Endothelial cell of umbilical vein (primary cell): ENCODE measurements at regions not wholly inside any gene's neighbourhood (a gene's known extent, or its start where the extent isn't known, plus 50 kb on each side); places are given as distances from the start of the nearest gene placed in this dataset.

ENCODE experiments used
- BruUV-seq: library from RNA; stranded (reverse); fragments of 400-500 nt; replicated peaks from 2 replicates; lab custom pipeline; 2021; lab: Mats Ljungman, UMichigan
- CTCF ChIA-PET: fragments of 300-600, 350-600 bp; sonication (Branson Sonifier 250); formaldehyde crosslinking; loops from one replicate; lab custom pipeline; 2021; ENCODE audit warnings: antibody characterized with exemption, inconsistent platforms; lab: Charles Lee
- POLR2A ChIA-PET: fragments of 300-600, 350-600 bp; sonication (Branson Sonifier 250); formaldehyde crosslinking; loops from one replicate; lab custom pipeline; 2021; ENCODE audit warnings: antibody characterized with exemption, inconsistent platforms; lab: Charles Lee
- DNase-seq: peaks from one replicate; pipeline ENCODE4 v3.0.0-alpha.2; 2011; ENCODE audit warnings: low read depth, low spot score
- FAIRE-seq: peaks from 2 replicates; lab custom pipeline; 2011; peaks lifted over from hg19 to GRCh38; lab: Jason Lieb, UNC
- H2AFZ ChIP-seq: 2 replicates; pipeline ENCODE4 v1.6.0; 2012; ENCODE audit warnings: low read depth, low read length, control low read depth, inconsistent platforms
- H3K27ac ChIP-seq: 2 replicates; pipeline ENCODE4 v1.5.1; 2011; ENCODE audit warnings: low read depth, mild to moderate bottlenecking, control low read depth, low read length, moderate library complexity; ENCODE audit not compliant: insufficient read depth
- H3K27me3 ChIP-seq, 2 experiments: 2 replicates each; pipeline versions ENCODE4 v1.6.0 to v1.6.1; 2011; ENCODE audit warnings: low read length in 2 of 2, mixed read lengths in 1 of 2; ENCODE audit not compliant: control insufficient read depth in 2 of 2, insufficient read depth in 2 of 2
- H3K36me3 ChIP-seq, 2 experiments: 2 replicates in 1 of 2; 3 replicates in 1 of 2; pipeline ENCODE4 v1.5.1; 2011; ENCODE audit warnings: low read length in 2 of 2, mild to moderate bottlenecking in 1 of 2, moderate library complexity in 1 of 2; ENCODE audit not compliant: control insufficient read depth in 2 of 2, insufficient read depth in 2 of 2; ENCODE audit errors: extremely low read depth in 1 of 2
- H3K4me1 ChIP-seq: 3 replicates; pipeline ENCODE4 v1.5.1; 2011; ENCODE audit warnings: mild to moderate bottlenecking, low read length; ENCODE audit not compliant: control insufficient read depth, insufficient read depth; ENCODE audit errors: extremely low read depth
- H3K4me2 ChIP-seq: 2 replicates; pipeline ENCODE4 v1.6.1; 2011; ENCODE audit warnings: low read length, control low read depth, mixed read lengths; ENCODE audit not compliant: insufficient read depth
- H3K4me3 ChIP-seq, 3 experiments: fragments of 200-600 bp in 1 of 3; sonication (generic), shearing (Covaris generic) in 1 of 3; replicated peaks in 1 of 3; 2 replicates each; pipeline ENCODE4 v1.5.1; 2011 to 2016; ENCODE audit warnings: control low read depth in 3 of 3, low read length in 3 of 3, mild to moderate bottlenecking in 2 of 3, inconsistent platforms in 1 of 3, low read depth in 1 of 3, moderate library complexity in 1 of 3; ENCODE audit not compliant: insufficient read depth in 1 of 3
- H3K79me2 ChIP-seq: 2 replicates; pipeline ENCODE4 v1.6.0; 2012; ENCODE audit warnings: low read length, inconsistent platforms; ENCODE audit not compliant: control insufficient read depth, insufficient read depth
- H3K9ac ChIP-seq: replicated peaks from 2 replicates; pipeline ENCODE3; 2011; ENCODE audit warnings: low read length, control low read depth; ENCODE audit not compliant: insufficient read depth; ENCODE audit errors: extremely low read depth
- H3K9me1 ChIP-seq: replicated peaks from 3 replicates; pipeline ENCODE4 v1.6.0; 2011; ENCODE audit warnings: mild to moderate bottlenecking, low read length; ENCODE audit not compliant: control insufficient read depth, insufficient read depth; ENCODE audit errors: extremely low read depth
- H3K9me3 ChIP-seq: replicated peaks from 2 replicates; pipeline ENCODE4 v1.5.1; 2012; ENCODE audit warnings: low read length, inconsistent platforms; ENCODE audit not compliant: control insufficient read depth, insufficient read depth
- H4K20me1 ChIP-seq: replicated peaks from 2 replicates; pipeline ENCODE3; 2011; ENCODE audit warnings: mild to moderate bottlenecking, low read length; ENCODE audit not compliant: control insufficient read depth, insufficient read depth; ENCODE audit errors: extremely low read depth
- CTCF ChIP-seq, 2 donors: IDR thresholded peaks; 1 replicate in 1 of 2; 2 replicates in 1 of 2; pipeline ENCODE4 v1.5.1; 2011; ENCODE audit warnings: low read length in 2 of 2, mild to moderate bottlenecking in 2 of 2, moderate library complexity in 2 of 2, control low read depth in 1 of 2, inconsistent platforms in 1 of 2, low read depth in 1 of 2; ENCODE audit not compliant: insufficient read depth in 1 of 2; ENCODE audit errors: extremely low read depth in 1 of 2
- EZH2 ChIP-seq: IDR thresholded peaks from 2 replicates; pipeline ENCODE4 v1.6.1; 2012; ENCODE audit warnings: borderline replicate concordance, low read depth, mild to moderate bottlenecking, moderate library complexity, low read length, inconsistent platforms; ENCODE audit not compliant: severe bottlenecking
- FOS ChIP-seq: IDR thresholded peaks from 2 replicates; pipeline ENCODE4 v1.6.1; 2011; ENCODE audit warnings: mild to moderate bottlenecking, low read length, moderate library complexity, borderline replicate concordance; ENCODE audit not compliant: insufficient read depth
- GATA2 ChIP-seq: IDR thresholded peaks from 2 replicates; pipeline ENCODE4 v1.7.0; 2011; ENCODE audit warnings: low read depth, mild to moderate bottlenecking, moderate library complexity, mixed read lengths, low read length; ENCODE audit not compliant: insufficient read length, insufficient read depth
- JUN ChIP-seq: IDR thresholded peaks from 2 replicates; pipeline ENCODE4 v1.6.1; 2011; ENCODE audit warnings: borderline replicate concordance, low read depth; ENCODE audit not compliant: insufficient read length, insufficient read depth
- MYC ChIP-seq: IDR thresholded peaks from one replicate; pipeline ENCODE4 v1.6.1; 2011; ENCODE audit warnings: mild to moderate bottlenecking, low read depth, low read length
- POLR2A ChIP-seq: IDR thresholded peaks from 2 replicates; pipeline ENCODE4 v1.6.1; 2012; ENCODE audit warnings: low read depth, mild to moderate bottlenecking, control low read depth, low read length
- POLR2AphosphoS5 ChIP-seq: IDR thresholded peaks from 2 replicates; pipeline ENCODE4 v1.6.1; 2012; ENCODE audit warnings: low read depth, mild to moderate bottlenecking, control low read depth, low read length, moderate library complexity; ENCODE audit not compliant: insufficient read depth
- dilution Hi-C: fragments of 300-500 bp; cut with MboI; formaldehyde crosslinking; loops from one replicate; pipeline ENCODE4 v1.15.0; 2019; ENCODE audit warnings: low sequenced_read_pairs; ENCODE audit not compliant: extremely low pct_ligation_motif_present
- intact Hi-C: fragments of 100-400 bp; cut with micrococcal nuclease; formaldehyde crosslinking; loops from one replicate; pipeline ENCODE4 v1.10.0; 2022
- TF ChIP-seq, protein P1 (sequence below): IDR thresholded peaks from 2 replicates; pipeline ENCODE4 v1.6.1; 2011; ENCODE audit not compliant: insufficient read depth, insufficient read length

DNA sequence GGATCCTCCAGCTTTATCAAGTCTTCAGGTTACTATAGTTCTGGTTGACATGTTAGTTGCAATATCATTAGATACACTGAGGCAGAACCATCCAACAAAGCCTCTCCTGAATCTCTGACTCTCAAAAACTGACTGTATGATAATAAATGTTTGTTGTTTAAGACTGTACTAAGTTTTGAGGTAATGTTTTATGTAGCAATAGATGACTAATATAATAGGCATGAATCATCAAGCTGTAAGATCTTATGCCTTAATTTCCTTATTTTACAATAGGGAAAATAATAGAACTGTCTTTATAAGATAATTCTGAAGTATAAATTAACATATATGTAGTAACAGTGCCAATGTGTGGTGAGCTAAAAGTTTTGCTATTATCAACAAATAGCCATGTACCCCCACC lies 88.9 kb upstream of the TBC1D5 start:
- POLR2A ChIA-PET = no interaction called here

DNA sequence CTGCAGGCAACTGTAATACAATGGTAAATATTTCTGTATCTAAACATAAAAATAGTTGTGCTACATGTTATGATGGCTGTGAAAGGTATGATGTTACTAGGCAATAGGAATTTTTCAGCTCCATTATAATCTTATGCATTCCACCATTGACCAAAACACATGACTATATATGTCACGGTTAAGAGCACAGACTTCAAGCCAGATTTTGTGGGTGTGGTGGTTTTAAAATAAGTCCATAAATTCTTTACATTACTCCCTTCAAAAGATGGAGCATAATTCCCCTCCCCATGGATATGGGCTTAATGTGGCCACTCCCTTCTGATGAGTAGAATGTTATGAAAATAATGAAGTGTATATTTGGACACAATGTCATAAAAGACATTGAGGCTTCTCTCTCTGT lies 88.4 kb upstream of the TBC1D5 start:
- Histone ChIP-seq H3K9me3 (no peaks in the 10 kb centered on the region), H3K27me3 (peaks cover 0 to 4% of the 10 kb centered on the region in 2 experiments), H3K4me1 (no peaks in the 10 kb centered on the region), H3K36me3 (no peaks in the 10 kb centered on the region), H3K79me2 (no peaks in the 10 kb centered on the region), H3K9me1 (no peaks in the 10 kb centered on the region), H3K4me2 (no peak overlapping the region), H3K4me3 (no peak overlapping the region), H4K20me1 (no peaks in the 10 kb centered on the region), H3K27ac (no peak overlapping the region), H3K9ac (no peak overlapping the region), H2AFZ (no peak overlapping the region)
- dilution Hi-C loops (loop anchor here (25.0 kb wide), 1 partner anchor 393 kb away; no protein-coding TSS in a partner anchor), intact Hi-C loops (no loop called here)
- BruUV-seq = no TSS peak
- DNase-seq (no peak), FAIRE-seq (no peak)
- TF ChIP-seq EZH2 (no peak), POLR2A (no peak), GATA2 (no peak), CTCF (IDR thresholded peaks at IDR 0.05; ENCODE audit: extremely low read depth in 1 of 2, insufficient read depth in 1 of 2, low read depth in 1 of 2, low read length in 2 of 2) (no peak), MYC (no peak), POLR2AphosphoS5 (no peak), FOS (no peak), JUN (no peak)
- TF ChIP-seq, protein P1, sequence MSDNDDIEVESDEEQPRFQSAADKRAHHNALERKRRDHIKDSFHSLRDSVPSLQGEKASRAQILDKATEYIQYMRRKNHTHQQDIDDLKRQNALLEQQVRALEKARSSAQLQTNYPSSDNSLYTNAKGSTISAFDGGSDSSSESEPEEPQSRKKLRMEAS = no peak
- POLR2A ChIA-PET = no interaction called here
- CTCF ChIA-PET = interaction anchor here (1.0 to 1.9 kb wide), 3 partner anchors 11 to 286 kb away, joined by 3 to 14 read pairs (median 13); no protein-coding TSS in a partner anchor

More for the DNA sequence above, 88.9 kb upstream of the TBC1D5 start:
- FAIRE-seq = no peak
- CTCF ChIA-PET = interaction anchor here (1.0 to 1.9 kb wide), 3 partner anchors 10 to 287 kb away, joined by 3 to 14 read pairs (median 13); no protein-coding TSS in a partner anchor
- no peak overlapping the region for H3K4me3 ChIP-seq
- BruUV-seq = no TSS peak
- H4K20me1 ChIP-seq = no peaks in the 10 kb centered on the region
- H3K79me2 ChIP-seq = no peaks in the 10 kb centered on the region
- no peak for DNase-seq
- H2AFZ ChIP-seq = no peak overlapping the region
- no peaks in the 10 kb centered on the region for H3K9me3 ChIP-seq
- dilution Hi-C loops (loop anchor here (25.0 kb wide), 1 partner anchor 394 kb away; no protein-coding TSS in a partner anchor), intact Hi-C loops (no loop called here)
- no peak overlapping the region for H3K27ac ChIP-seq
- H3K9ac ChIP-seq = no peak overlapping the region
- H3K4me2 ChIP-seq = no peak overlapping the region
- peaks cover 0 to 6% of the 10 kb centered on the region in 2 experiments for H3K27me3 ChIP-seq
- TF ChIP-seq, protein P1 = no peak
- TF ChIP-seq POLR2AphosphoS5 (no peak), MYC (no peak), FOS (peak; percentile 38), GATA2 (no peak), POLR2A (no peak)
- no peaks in the 10 kb centered on the region for H3K36me3 ChIP-seq
- H3K4me1 ChIP-seq = no peaks in the 10 kb centered on the region
- H3K9me1 ChIP-seq = no peaks in the 10 kb centered on the region
